ENCODE measurements at regions not wholly inside any gene's neighbourhood (a gene's known extent, or its start where the extent isn't known, plus 50 kb on each side); places are given as distances from the start of the nearest gene placed in this dataset.
"Not testable (repeated sequence)": the region's sequence is repeated elsewhere in the genome, so short reads cannot be mapped to it uniquely, and the experiment has no call there.

- no peak for DNase-seq
Measured at GRCh38 chr21:16115461-16115860, 385.7 kb downstream of the USP25 start.

- DNase-seq, result no peak
Measured at GRCh38 chr21:16116069-16116468, 386.3 kb downstream of the USP25 start.

GRCh38 chr21:16116798-16117197, 387.0 kb downstream of the USP25 start:
- no peak for DNase-seq

- DNase-seq, result no peak
Measured at GRCh38 chr21:16117331-16117730, 387.5 kb downstream of the USP25 start.

GRCh38 chr21:16117851-16118590, 388.2 kb downstream of the USP25 start:
- DNase-seq, result peak in 1 of 58 donors; percentile 27

- no peak for DNase-seq
Measured at GRCh38 chr21:16124378-16125138, 394.8 kb downstream of the USP25 start.

GRCh38 chr21:16125274-16125673, 395.5 kb downstream of the USP25 start:
- DNase-seq, result no peak

GRCh38 chr21:16132453-16132852, 402.7 kb downstream of the USP25 start:
- not testable (repeated sequence) for DNase-seq

- no peak for DNase-seq
Measured at GRCh38 chr21:16133248-16133647, 403.5 kb downstream of the USP25 start.

GRCh38 chr21:16134134-16134533, 404.4 kb downstream of the USP25 start:
- DNase-seq, result no peak

- DNase-seq, result no peak
Measured at GRCh38 chr21:16137106-16137505, 407.3 kb downstream of the USP25 start.

GRCh38 chr21:16145052-16145451, 415.3 kb downstream of the USP25 start:
- no peak for DNase-seq

- no peak for DNase-seq
Measured at GRCh38 chr21:16145479-16145878, 415.7 kb downstream of the USP25 start.

- DNase-seq, result peak in 1 of 58 donors; percentile 31
Measured at GRCh38 chr21:16154321-16154720, 424.5 kb downstream of the USP25 start.

- DNase-seq, result no peak
Measured at GRCh38 chr21:16154951-16155635, 425.3 kb downstream of the USP25 start.

GRCh38 chr21:16156841-16157489, 427.2 kb downstream of the USP25 start:
- no peak for DNase-seq

GRCh38 chr21:16159213-16159970, 429.6 kb downstream of the USP25 start:
- no peak for DNase-seq

GRCh38 chr21:16159971-16160350, 430.2 kb downstream of the USP25 start:
- DNase-seq, result no peak

- no peak for DNase-seq
Measured at GRCh38 chr21:16162953-16163352, 433.2 kb downstream of the USP25 start.

GRCh38 chr21:16169102-16169511, 439.3 kb downstream of the USP25 start:
- peak in 9 of 58 donors; percentile 7 to 60 (median 30) for DNase-seq

GRCh38 chr21:16169779-16170178, 440.0 kb downstream of the USP25 start:
- DNase-seq, result no peak
